ENCODE measurements at regions not wholly inside any gene's neighbourhood (a gene's known extent, or its start where the extent isn't known, plus 50 kb on each side); places are given as distances from the start of the nearest gene placed in this dataset.

GRCh38 chr2:180705551-180705950 lies 274.9 kb upstream of the UBE2E3 start:
- TF ChIP-seq CTCF (IDR thresholded peaks at IDR 0.05; ENCODE audit: insufficient read depth, low read length, poor library complexity, severe bottlenecking), result no peak
- no peak overlapping the region for H3K4me3 ChIP-seq (ENCODE audit: low read depth, low read length)
- H3K36me3 ChIP-seq (ENCODE audit: control insufficient read depth, insufficient read depth, low read length), result no peaks in the 10 kb centered on the region
- H3K27me3 ChIP-seq (ENCODE audit: control insufficient read depth, insufficient read depth, low read length), result no peaks in the 10 kb centered on the region
- DNase-seq (ENCODE audit: low read depth), result no peak

DNA sequence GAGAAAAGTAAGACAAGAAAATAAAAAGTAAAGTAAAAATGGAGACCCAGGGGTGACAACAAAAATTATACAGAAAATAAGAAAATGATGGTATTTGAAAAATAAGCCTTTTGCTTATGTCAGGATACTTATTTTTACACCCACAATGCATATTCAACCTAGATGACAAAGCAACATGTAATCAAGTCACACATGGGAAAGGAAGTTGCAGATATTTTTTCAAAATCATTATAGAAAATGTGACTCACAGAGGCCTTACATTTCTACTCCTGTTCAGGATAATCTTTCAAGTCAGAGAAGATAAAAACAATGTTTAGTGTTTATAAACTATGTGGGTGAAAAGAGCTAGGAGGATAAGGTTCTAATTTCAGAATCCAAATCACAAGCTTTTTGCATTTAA lies 275.3 kb upstream of the UBE2E3 start:
- DNase-seq (ENCODE audit: low read depth), result no peak

DNA sequence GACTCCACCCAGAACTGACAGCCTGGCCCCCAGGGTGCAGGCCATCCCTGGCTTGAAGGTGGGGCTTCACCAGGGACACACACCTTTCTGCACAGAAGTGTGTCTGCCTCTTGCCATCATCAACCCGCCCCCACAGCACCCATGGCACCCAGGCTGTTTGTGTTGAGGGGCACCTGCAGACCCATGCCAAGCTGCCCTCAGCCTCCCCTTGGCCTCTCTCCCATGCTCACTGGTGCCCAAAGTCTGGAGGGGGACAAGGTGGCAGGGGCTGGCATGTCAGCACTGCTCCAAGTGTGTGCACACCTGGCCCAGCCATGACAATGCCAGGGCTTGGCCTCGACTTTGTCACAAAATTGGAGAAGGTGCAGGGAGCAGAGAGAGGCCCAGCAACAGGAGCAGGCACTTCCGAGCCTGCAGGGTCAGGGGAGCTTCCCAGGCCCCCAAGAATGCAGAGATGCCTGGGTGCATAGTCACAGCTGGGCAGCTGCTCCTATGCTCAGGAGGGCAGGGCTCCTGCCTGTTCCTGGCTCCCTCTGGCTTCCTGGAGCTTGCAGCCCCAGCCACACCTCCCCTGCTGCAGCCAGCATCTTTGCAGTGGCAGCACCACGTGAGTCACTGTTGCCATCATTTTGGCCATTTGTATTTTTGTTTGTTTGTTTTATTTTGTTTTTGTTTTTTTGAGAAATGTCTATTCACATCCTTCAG lies 280.6 kb upstream of the UBE2E3 start:
- H3K27me3 ChIP-seq (ENCODE audit: control insufficient read depth, insufficient read depth, low read length), result no peaks in the 10 kb centered on the region
- TF ChIP-seq CTCF (IDR thresholded peaks at IDR 0.05; ENCODE audit: insufficient read depth, low read length, poor library complexity, severe bottlenecking), result no peak
- H3K4me3 ChIP-seq (ENCODE audit: low read depth, low read length), result no peak overlapping the region
- no peak for DNase-seq (ENCODE audit: low read depth)
- peaks cover 2% of the 10 kb centered on the region for H3K36me3 ChIP-seq (ENCODE audit: control insufficient read depth, insufficient read depth, low read length)

More for the DNA sequence above, 275.3 kb upstream of the UBE2E3 start:
- Histone ChIP-seq H3K27me3 (ENCODE audit: control insufficient read depth, insufficient read depth, low read length) (no peaks in the 10 kb centered on the region), H3K4me3 (ENCODE audit: low read depth, low read length) (no peak overlapping the region), H3K36me3 (ENCODE audit: control insufficient read depth, insufficient read depth, low read length) (no peaks in the 10 kb centered on the region)
- no peak for TF ChIP-seq CTCF (IDR thresholded peaks at IDR 0.05; ENCODE audit: insufficient read depth, low read length, poor library complexity, severe bottlenecking)

DNA sequence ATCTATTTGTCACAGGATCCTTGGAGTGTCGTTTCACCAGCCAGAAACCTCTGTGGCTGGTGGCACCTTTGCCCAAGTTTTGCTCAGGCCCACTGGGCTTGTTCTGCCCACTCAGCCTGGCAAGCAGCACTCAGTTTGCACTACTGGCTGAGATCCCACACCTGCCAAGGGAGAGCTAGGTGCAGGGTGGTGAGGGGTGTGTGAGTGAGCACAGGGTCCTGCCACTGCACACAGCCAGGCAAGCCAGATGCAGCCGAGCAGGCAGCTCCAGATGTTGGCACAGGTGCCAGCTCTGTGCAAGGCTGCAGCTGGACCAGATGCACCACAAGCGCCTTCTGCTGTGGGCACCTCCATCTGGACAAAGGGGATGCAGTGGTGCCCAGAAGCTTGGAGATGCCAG lies 281.7 kb upstream of the UBE2E3 start:
- no peaks in the 10 kb centered on the region for H3K27me3 ChIP-seq (ENCODE audit: control insufficient read depth, insufficient read depth, low read length)
- TF ChIP-seq CTCF (IDR thresholded peaks at IDR 0.05; ENCODE audit: insufficient read depth, low read length, poor library complexity, severe bottlenecking), result no peak
- no peak overlapping the region for H3K4me3 ChIP-seq (ENCODE audit: low read depth, low read length)
- peaks cover 2% of the 10 kb centered on the region for H3K36me3 ChIP-seq (ENCODE audit: control insufficient read depth, insufficient read depth, low read length)
- DNase-seq (ENCODE audit: low read depth), result no peak

DNA sequence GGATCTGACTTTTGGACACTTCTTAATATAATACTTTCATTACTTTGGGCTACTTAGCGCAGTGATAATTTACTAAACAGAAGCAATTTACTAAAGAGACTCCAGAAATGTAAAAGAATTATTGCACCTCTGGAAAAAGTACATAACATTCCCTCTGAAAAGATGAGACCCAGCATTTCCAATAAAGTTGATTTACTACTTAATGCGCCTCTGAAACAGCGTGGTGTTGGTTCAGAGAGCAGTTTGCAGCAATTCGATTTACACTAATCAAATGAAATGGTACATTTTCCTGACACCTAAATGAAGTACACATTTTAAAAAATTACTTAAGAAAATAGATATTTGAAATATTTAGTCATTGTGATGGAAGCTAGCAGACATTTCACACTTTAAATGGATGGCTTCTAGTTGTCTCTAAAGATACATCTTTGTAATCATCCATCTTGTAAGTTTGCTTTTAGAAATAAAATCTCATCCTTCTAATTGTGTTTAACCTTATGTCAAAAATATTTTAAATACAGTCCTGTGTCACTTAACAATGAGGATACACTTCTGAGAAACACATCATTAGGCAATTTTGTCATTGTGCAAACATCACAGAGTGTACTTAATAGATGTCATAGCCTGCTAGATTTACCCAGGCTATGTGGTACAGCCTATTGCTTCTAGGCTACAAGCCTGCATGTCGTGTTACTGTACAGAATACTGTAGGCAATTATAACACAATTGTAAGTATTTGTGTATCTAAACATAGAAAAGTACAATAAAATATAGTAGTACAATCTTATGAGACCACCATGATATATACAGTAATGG lies 284.6 kb upstream of the UBE2E3 start:
- no peaks in the 10 kb centered on the region for H3K27me3 ChIP-seq (ENCODE audit: control insufficient read depth, insufficient read depth, low read length)
- DNase-seq (ENCODE audit: low read depth), result no peak
- no peak for TF ChIP-seq CTCF (IDR thresholded peaks at IDR 0.05; ENCODE audit: insufficient read depth, low read length, poor library complexity, severe bottlenecking)
- H3K4me3 ChIP-seq (ENCODE audit: low read depth, low read length), result no peak overlapping the region
- peaks cover 2% of the 10 kb centered on the region for H3K36me3 ChIP-seq (ENCODE audit: control insufficient read depth, insufficient read depth, low read length)

Data from kidney epithelial cell (primary cell).